Thymus (tissue), 11 donors: ENCODE measurements at regions not wholly inside any gene's neighbourhood (a gene's known extent, or its start where the extent isn't known, plus 50 kb on each side); places are given as distances from the start of the nearest gene placed in this dataset.

ENCODE experiments used
- DNase-seq, 9 donors: peaks; one replicate each; pipeline ENCODE4 v3.0.0-alpha.2; 2013; ENCODE audit warnings: low spot score in 9 of 9, low read depth in 6 of 9, missing footprints in 1 of 9
- H3K27ac ChIP-seq, 2 donors: one replicate each; pipeline ENCODE4 v1.5.1; 2013; ENCODE audit warnings: control low read depth in 1 of 2, low read depth in 1 of 2, low read length in 1 of 2, mild to moderate bottlenecking in 1 of 2, moderate library complexity in 1 of 2
- H3K27me3 ChIP-seq, 2 donors: one replicate each; pipeline ENCODE4 v1.5.1; 2013; ENCODE audit warnings: low read length in 1 of 2; ENCODE audit not compliant: control insufficient read depth in 2 of 2, insufficient read depth in 1 of 2
- H3K36me3 ChIP-seq, 2 donors: one replicate each; pipeline ENCODE4 v1.5.1; 2013; ENCODE audit warnings: low read length in 1 of 2, mild to moderate bottlenecking in 1 of 2, moderate library complexity in 1 of 2; ENCODE audit not compliant: control insufficient read depth in 2 of 2, insufficient read depth in 2 of 2
- H3K4me1 ChIP-seq, 2 donors: one replicate each; pipeline ENCODE4 v1.5.1; 2013; ENCODE audit warnings: low read length in 2 of 2; ENCODE audit not compliant: control insufficient read depth in 2 of 2, insufficient read depth in 2 of 2
- H3K4me3 ChIP-seq, 2 donors: one replicate each; pipeline ENCODE4 v1.5.1; 2013; ENCODE audit warnings: low read length in 2 of 2, control low read depth in 1 of 2, mild to moderate bottlenecking in 1 of 2
- H3K9me3 ChIP-seq, 2 donors: one replicate each; pipeline ENCODE4 v1.5.1; 2013; ENCODE audit warnings: low read length in 1 of 2, mild to moderate bottlenecking in 1 of 2; ENCODE audit not compliant: control insufficient read depth in 2 of 2, insufficient read depth in 1 of 2
- WGBS: extraction: QIAGEN DNeasy Blood & Tissue Kit; methylation state at CpG from one replicate; pipeline ENCODE4 v1.1.7; 2013; 5-methylcytosine and 5-hydroxymethylcytosine counted together
- donor health status: healthy.

GRCh38 chr13:111411151-111411858 is 90.9 kb downstream of the TEX29 start:
- no peak for DNase-seq
- Histone ChIP-seq H3K4me3 (no peak overlapping the region), H3K4me1 (no peaks in the 10 kb centered on the region), H3K36me3 (no peaks in the 10 kb centered on the region), H3K27me3 (peaks cover 10 to 45% of the 10 kb centered on the region in 2 donors), H3K27ac (no peak overlapping the region), H3K9me3 (no peaks in the 10 kb centered on the region)
- 64% methylated on average over 48 of the region's 48 CpGs for WGBS

GRCh38 chr13:111411919-111412650 is 91.6 kb downstream of the TEX29 start:
- peaks cover 10 to 45% of the 10 kb centered on the region in 2 donors for H3K27me3 ChIP-seq

GRCh38 chr13:111413407-111414187 is 93.2 kb downstream of the TEX29 start:
- no peak for DNase-seq
- H3K4me3 ChIP-seq: no peak overlapping the region
- WGBS: 89% methylated on average over 19 of the region's 19 CpGs
- H3K36me3 ChIP-seq: no peaks in the 10 kb centered on the region
- H3K4me1 ChIP-seq: no peaks in the 10 kb centered on the region
- H3K27ac ChIP-seq: no peak overlapping the region
- peaks cover 10 to 45% of the 10 kb centered on the region in 2 donors for H3K27me3 ChIP-seq
- no peaks in the 10 kb centered on the region for H3K9me3 ChIP-seq

More at GRCh38 chr13:111411919-111412650, 91.6 kb downstream of the TEX29 start:
- Histone ChIP-seq H3K4me1 (no peaks in the 10 kb centered on the region), H3K9me3 (no peaks in the 10 kb centered on the region), H3K36me3 (no peaks in the 10 kb centered on the region), H3K4me3 (no peak overlapping the region), H3K27ac (no peak overlapping the region)
- 79% methylated on average over 15 of the region's 15 CpGs for WGBS
- no peak for DNase-seq

GRCh38 chr13:111414341-111414740 is 93.9 kb downstream of the TEX29 start:
- DNase-seq: no peak
- Histone ChIP-seq H3K27me3 (peaks cover 10 to 42% of the 10 kb centered on the region in 2 donors), H3K36me3 (no peaks in the 10 kb centered on the region), H3K27ac (no peak overlapping the region), H3K4me1 (no peaks in the 10 kb centered on the region), H3K4me3 (no peak overlapping the region), H3K9me3 (no peaks in the 10 kb centered on the region)
- 92% methylated on average over 9 of the region's 9 CpGs for WGBS

- DNase-seq: no peak
- H3K4me3 ChIP-seq: no peak overlapping the region
- no peaks in the 10 kb centered on the region for H3K36me3 ChIP-seq
- H3K27ac ChIP-seq: no peak overlapping the region
- peaks cover 5 to 35% of the 10 kb centered on the region in 2 donors for H3K27me3 ChIP-seq
- no peaks in the 10 kb centered on the region for H3K4me1 ChIP-seq
- H3K9me3 ChIP-seq: no peaks in the 10 kb centered on the region
- 79% methylated on average over 8 of the region's 8 CpGs for WGBS
Measured at GRCh38 chr13:111415246-111415645, 94.8 kb downstream of the TEX29 start.

GRCh38 chr13:111415765-111416164 is 95.3 kb downstream of the TEX29 start:
- Histone ChIP-seq H3K27me3 (peaks cover 5 to 29% of the 10 kb centered on the region in 2 donors), H3K9me3 (no peaks in the 10 kb centered on the region), H3K27ac (no peak overlapping the region), H3K36me3 (no peaks in the 10 kb centered on the region), H3K4me3 (no peak overlapping the region), H3K4me1 (no peaks in the 10 kb centered on the region)
- no peak for DNase-seq
- WGBS: 100% methylated on average over 1 of the region's 1 CpG

GRCh38 chr13:111418101-111418500 is 97.7 kb downstream of the TEX29 start:
- peaks cover 0 to 10% of the 10 kb centered on the region in 2 donors for H3K27me3 ChIP-seq
- no peak overlapping the region for H3K27ac ChIP-seq
- 93% methylated on average over 6 of the region's 6 CpGs for WGBS
- no peaks in the 10 kb centered on the region for H3K4me1 ChIP-seq
- DNase-seq: no peak
- no peaks in the 10 kb centered on the region for H3K36me3 ChIP-seq
- H3K9me3 ChIP-seq: no peaks in the 10 kb centered on the region
- no peak overlapping the region for H3K4me3 ChIP-seq

- DNase-seq: no peak
- no peaks in the 10 kb centered on the region for H3K27me3 ChIP-seq
- no peak overlapping the region for H3K27ac ChIP-seq
- WGBS: 90% methylated on average over 20 of the region's 20 CpGs
- no peak overlapping the region for H3K4me3 ChIP-seq
- H3K4me1 ChIP-seq: no peaks in the 10 kb centered on the region
- no peaks in the 10 kb centered on the region for H3K36me3 ChIP-seq
- no peaks in the 10 kb centered on the region for H3K9me3 ChIP-seq
Measured at GRCh38 chr13:111420113-111420876, 99.9 kb downstream of the TEX29 start.
